Ishikawa (cell line): ENCODE measurements at regions not wholly inside any gene's neighbourhood (a gene's known extent, or its start where the extent isn't known, plus 50 kb on each side); places are given as distances from the start of the nearest gene placed in this dataset.

Source experiments
- CEBPB ChIP-seq: IDR thresholded peaks from 2 replicates; pipeline ENCODE4 v1.6.1; 2012
- CREB1 ChIP-seq: IDR thresholded peaks from 2 replicates; pipeline ENCODE4 v1.6.1; 2012; ENCODE audit warnings: low read depth
- EGR1 ChIP-seq: IDR thresholded peaks from 2 replicates; pipeline ENCODE4 v1.6.1; 2012
- EP300 ChIP-seq: IDR thresholded peaks from 2 replicates; pipeline ENCODE4 v1.6.1; 2012; ENCODE audit warnings: borderline replicate concordance
- FOXM1 ChIP-seq: IDR thresholded peaks from 2 replicates; pipeline ENCODE4 v1.6.1; 2012; ENCODE audit warnings: low read depth, borderline replicate concordance
- NFIC ChIP-seq: IDR thresholded peaks from 2 replicates; pipeline ENCODE4 v1.6.1; 2012
- RAD21 ChIP-seq: IDR thresholded peaks from 2 replicates; pipeline ENCODE4 v1.6.1; 2012; ENCODE audit warnings: low read depth
- REST ChIP-seq: IDR thresholded peaks from 2 replicates; pipeline ENCODE4 v1.6.1; 2012; ENCODE audit warnings: low read depth, mild to moderate bottlenecking
- TAF1 ChIP-seq: IDR thresholded peaks from 2 replicates; pipeline ENCODE4 v1.6.1; 2012; ENCODE audit warnings: low read depth, mild to moderate bottlenecking
- TCF12 ChIP-seq: IDR thresholded peaks from 2 replicates; pipeline ENCODE4 v1.6.1; 2012; ENCODE audit warnings: low read depth
- TEAD4 ChIP-seq: IDR thresholded peaks from 2 replicates; pipeline ENCODE4 v1.6.1; 2012
- YY1 ChIP-seq: IDR thresholded peaks from 2 replicates; pipeline ENCODE4 v1.6.1; 2012; ENCODE audit warnings: low read depth
- ZBTB7A ChIP-seq: IDR thresholded peaks from 2 replicates; pipeline ENCODE4 v1.6.1; 2012; ENCODE audit warnings: low read depth
- TF ChIP-seq, protein P1 (sequence below): IDR thresholded peaks from 2 replicates; pipeline ENCODE4 v1.6.1; 2012
- TF ChIP-seq, protein P2 (sequence below): IDR thresholded peaks from 2 replicates; pipeline ENCODE4 v1.6.1; 2012

- TF ChIP-seq NFIC (no peak), RAD21 (no peak), TAF1 (no peak), YY1 (no peak), FOXM1 (no peak), ZBTB7A (no peak), CREB1 (no peak), TEAD4 (no peak), REST (no peak), CEBPB (no peak), TCF12 (no peak), EGR1 (no peak), EP300 (no peak)
- TF ChIP-seq, protein P1, sequence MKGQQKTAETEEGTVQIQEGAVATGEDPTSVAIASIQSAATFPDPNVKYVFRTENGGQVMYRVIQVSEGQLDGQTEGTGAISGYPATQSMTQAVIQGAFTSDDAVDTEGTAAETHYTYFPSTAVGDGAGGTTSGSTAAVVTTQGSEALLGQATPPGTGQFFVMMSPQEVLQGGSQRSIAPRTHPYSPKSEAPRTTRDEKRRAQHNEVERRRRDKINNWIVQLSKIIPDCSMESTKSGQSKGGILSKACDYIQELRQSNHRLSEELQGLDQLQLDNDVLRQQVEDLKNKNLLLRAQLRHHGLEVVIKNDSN = no peak
- TF ChIP-seq, protein P2, sequence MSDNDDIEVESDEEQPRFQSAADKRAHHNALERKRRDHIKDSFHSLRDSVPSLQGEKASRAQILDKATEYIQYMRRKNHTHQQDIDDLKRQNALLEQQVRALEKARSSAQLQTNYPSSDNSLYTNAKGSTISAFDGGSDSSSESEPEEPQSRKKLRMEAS = no peak
These were observed 1002.7 kb downstream of the CDH18 start for GRCh38 chr5:18985171-18985758.

DNA sequence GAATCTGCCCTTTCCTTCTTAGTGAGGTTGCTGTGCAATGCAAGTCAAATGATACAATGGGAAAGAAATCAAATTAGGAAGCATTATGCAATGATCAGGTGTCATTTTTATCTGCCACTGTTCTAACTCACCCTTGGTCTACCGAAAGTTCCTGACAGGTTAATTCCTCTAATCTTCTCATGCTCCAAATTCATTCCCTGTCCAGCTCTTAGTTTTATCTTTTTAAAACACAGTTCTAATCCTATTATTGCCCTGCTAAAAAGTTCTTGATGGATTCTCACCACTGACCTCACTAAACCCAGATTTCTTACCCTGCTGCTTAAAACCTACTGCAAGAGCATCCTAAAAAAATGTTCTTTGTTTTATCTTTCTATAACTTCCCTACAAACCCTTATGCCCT lies 1000.9 kb downstream of the CDH18 start:
- TF ChIP-seq TAF1 (no peak), RAD21 (no peak), REST (no peak), EP300 (no peak), NFIC (no peak), TCF12 (no peak), YY1 (no peak), TEAD4 (no peak), FOXM1 (no peak), CREB1 (no peak), EGR1 (no peak), ZBTB7A (no peak), CEBPB (no peak)
- TF ChIP-seq, protein P1 = no peak
- TF ChIP-seq, protein P2 = no peak

GRCh38 chr5:18990852-18991251 lies 997.1 kb downstream of the CDH18 start:
- no peak for TF ChIP-seq YY1
- TF ChIP-seq, protein P1 = no peak
- TF ChIP-seq RAD21 = no peak
- TF ChIP-seq EGR1 = no peak
- TF ChIP-seq TCF12 = no peak
- TF ChIP-seq NFIC = no peak
- no peak for TF ChIP-seq TAF1
- TF ChIP-seq REST = no peak
- no peak for TF ChIP-seq ZBTB7A

GRCh38 chr5:18992264-18992663 lies 995.7 kb downstream of the CDH18 start:
- TF ChIP-seq EGR1 = no peak
- no peak for TF ChIP-seq TAF1
- TF ChIP-seq, protein P1 = no peak
- no peak for TF ChIP-seq ZBTB7A
- no peak for TF ChIP-seq REST
- no peak for TF ChIP-seq FOXM1
- no peak for TF ChIP-seq TEAD4
- TF ChIP-seq NFIC = no peak
- no peak for TF ChIP-seq CEBPB
- no peak for TF ChIP-seq RAD21
- TF ChIP-seq, protein P2 = no peak
- no peak for TF ChIP-seq TCF12
- TF ChIP-seq YY1 = no peak
- TF ChIP-seq EP300 = no peak
- no peak for TF ChIP-seq CREB1
